HG03066 (cell line): ENCODE measurements at regions not wholly inside any gene's neighbourhood (a gene's known extent, or its start where the extent isn't known, plus 50 kb on each side); places are given as distances from the start of the nearest gene placed in this dataset.

ENCODE experiments used
- ATAC-seq: cut with Tn5 transposase; IDR thresholded peaks from one replicate; pipeline ENCODE4 v1.9.1; 2021; ENCODE audit warnings: low read depth; ENCODE audit not compliant: unreplicated experiment

DNA sequence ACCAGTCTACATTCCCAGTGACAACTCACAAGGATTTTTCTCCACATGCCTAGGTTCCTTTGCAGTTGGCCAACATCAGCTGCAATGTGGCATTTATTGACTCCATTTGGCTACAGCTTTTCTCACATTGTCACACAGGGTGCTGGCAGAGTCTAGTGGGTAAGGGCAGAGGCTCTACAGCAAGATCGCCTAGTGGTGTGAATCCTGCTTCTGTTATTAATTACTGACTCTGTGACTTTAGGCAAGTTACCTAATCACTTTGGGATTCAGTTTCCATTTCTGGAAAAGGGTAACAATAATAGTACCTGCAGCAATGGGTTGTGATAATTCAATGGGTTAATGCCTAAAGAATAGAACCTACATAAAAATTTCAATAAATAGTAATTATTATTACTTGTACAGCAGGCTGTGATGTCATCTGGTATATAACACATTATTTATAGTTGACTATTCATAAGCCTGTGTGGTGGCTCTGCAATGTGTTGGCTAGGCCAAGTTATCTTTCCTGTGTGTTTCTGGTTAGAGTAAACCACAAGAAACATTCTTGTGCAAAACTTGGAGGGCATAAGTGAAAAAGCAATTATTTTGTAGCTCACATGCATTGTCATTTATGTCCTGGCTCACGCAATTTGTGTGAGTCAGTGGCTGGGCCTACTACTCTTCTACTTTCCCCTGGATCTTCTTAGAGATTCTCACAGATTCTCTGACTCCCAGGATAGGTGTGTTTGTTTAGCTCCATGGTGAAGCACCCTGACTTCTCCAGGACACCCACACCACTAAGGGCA is 59.5 kb downstream of the PTGS2 start:
- ATAC-seq: peak; percentile 37

DNA sequence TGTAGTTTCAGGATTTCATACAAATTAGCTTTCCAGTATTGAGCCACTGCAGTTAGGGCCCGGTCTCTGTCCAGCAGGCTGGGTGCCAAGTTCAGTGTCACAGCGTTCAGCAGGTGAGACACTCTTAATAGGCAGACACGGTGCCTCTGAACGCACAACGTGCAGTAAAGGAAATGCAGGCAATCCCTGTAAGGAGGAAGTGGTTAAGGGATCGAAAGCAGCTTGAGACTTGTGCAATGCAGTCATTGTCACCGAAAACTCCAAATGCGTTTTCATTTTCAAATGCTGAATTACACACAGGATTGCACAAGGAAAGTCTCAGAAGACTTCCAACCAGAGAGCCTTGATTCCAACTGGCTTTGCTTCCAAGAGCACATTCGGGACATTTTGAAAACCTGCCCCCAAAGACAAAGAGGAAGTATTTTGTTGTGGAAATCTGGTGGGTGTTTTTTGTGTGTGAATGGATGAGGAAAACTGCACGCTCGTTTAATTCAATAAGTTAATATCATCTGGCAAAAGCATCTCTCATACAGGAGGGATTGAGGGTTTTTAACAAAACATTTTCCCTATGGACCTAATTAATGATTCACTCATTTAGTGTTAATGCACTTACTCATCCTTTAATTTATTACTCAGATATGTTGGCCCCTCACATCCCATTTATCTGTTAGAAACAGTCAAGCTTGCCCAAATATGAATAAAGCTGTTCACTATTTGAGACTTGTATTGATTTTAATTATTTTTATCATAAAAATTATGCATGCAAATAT is 61.6 kb downstream of the PTGS2 start:
- ATAC-seq: peak; percentile 97

DNA sequence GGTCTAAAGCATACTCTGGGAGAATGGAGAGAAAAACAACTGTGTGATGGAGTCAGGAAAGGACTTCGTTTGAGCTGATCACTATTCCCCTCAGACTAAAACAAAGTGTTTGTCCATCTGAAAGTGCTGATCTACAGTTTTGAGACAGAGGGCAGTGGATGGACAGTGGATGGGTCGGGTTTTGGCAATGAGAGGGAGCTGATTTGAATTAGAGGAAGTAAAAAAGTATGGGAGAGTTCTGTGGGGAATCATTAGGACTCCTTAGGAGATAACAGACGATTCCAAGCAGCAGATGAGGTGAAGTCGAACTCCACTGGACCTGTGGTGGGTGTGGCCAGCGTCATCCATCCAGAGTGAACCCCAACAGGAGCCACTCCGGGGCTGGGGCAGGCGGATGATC is 62.3 kb downstream of the PTGS2 start:
- ATAC-seq: peak; percentile 2

DNA sequence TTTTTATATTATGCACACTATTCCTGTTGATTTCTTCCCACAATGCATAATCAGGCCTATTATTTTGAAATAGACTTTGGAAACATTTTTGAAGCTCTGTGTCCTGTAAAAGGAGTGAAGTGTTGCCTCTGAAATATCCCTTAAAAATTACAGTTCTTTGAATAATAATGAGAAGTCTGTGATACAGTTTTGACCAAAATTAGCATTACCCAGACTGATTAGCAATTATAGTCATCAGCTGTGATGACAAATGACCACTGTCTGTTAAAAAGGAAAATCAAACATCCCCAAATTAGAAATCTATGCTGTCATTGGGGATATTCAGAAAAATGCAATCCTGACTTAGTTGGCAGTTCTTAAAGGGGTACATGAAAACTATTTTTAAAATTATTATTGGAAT is 63.7 kb downstream of the PTGS2 start:
- ATAC-seq: no peak

DNA sequence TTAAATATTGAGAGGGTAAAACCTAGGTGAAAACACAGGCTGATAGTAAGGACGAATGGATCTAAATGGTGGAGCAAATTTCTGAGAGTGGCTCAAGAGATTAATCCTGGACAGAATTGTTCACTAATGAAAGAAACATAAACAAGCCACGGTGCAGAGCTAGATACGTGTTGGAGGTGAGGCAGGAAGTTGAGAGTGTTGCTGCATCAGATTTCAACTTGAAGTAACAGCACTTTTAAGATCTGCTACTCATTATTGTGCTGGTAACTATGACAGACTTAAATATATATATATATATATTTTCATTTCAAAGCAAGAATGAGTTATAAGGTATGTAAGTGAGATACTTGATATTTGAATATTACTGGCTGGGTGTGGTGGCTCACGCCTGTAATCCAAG is 64.9 kb downstream of the PTGS2 start:
- ATAC-seq: no peak

DNA sequence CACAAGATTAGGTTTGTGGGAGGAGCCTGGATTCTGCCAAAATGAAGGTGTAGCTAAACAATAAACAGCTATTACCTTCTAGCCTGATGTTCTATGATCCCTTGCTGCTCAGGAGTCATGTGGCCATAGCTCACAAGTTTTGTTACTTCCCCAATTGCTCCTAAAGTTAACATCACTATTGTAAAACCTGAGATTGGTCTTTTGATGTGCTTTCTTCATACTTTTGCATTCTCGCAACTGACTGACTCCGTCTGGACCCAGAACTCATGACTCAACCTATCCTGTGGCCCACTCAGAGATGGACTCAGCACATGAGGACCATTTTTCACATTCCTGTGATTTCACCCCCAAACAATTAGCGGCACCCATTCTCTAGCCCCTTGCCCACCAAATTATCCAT is 69.1 kb downstream of the PTGS2 start:
- no peak for ATAC-seq

DNA sequence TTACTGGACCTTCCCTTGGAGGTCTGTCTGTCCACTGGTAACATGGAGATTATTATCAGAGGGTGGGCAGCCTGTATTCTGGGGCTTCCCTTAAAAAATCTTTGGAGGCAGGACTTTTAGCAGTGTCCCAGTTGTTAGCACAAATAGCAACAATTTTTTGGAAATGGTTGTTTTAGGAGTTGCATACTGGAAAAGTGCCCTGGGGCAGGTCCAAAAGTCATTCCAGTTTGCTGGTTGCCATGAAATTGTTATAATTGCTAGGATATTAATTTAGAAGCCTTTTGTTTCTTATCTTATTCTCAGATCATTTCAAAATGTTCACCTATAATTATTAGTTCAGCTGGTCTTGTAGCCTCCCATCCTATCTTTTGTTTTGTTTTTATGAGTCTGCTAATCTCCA is 71.0 kb downstream of the PTGS2 start:
- ATAC-seq: no peak

DNA sequence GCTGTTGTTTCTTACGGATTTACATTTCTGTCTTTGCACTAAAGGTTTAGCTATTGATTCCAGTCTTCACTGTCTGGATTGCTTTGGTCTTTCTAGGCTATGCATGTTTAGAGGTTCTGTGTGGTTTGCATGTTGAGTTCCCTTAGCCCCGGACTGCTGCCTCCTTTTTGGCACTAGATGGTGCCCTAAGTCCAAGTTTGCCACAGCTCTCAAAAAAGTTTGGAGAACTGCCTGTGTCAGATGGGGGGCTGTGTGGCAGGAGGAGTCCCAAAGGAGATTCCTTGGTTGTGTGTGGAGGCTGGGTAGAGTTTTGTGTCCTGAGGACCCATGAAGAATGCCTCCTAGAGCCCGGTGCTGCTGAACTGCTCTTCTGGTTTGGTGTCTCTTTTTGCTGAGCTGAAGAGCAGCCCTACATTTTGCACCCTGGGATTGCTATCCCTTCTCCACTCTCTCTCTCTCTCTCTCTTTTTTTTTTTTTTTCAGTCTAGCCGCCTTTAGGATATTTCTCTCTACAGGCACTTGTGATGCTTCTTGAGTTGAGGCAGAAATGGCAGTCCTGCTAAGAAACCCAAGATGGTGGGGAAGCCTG is 74.4 kb downstream of the PTGS2 start:
- ATAC-seq: peak; percentile 77

DNA sequence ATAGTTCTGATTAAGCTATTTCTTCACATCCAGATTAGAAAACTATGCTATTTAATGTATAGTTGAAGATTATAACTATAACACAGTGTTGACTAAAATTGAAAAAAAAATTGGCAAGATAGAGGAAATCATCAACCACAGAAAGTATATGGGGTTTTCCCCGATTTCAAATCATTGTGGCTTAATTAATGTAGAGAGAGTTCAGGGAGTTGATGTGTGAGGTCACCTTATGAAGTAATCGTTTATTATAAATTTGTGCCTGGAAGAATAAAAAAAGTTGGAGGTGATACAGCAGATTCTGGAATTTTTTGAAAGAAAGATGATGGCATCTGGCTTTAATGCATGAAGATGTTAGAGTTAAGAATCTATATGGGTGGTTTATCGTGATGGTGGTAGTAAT is 84.3 kb downstream of the PTGS2 start:
- ATAC-seq: no peak

DNA sequence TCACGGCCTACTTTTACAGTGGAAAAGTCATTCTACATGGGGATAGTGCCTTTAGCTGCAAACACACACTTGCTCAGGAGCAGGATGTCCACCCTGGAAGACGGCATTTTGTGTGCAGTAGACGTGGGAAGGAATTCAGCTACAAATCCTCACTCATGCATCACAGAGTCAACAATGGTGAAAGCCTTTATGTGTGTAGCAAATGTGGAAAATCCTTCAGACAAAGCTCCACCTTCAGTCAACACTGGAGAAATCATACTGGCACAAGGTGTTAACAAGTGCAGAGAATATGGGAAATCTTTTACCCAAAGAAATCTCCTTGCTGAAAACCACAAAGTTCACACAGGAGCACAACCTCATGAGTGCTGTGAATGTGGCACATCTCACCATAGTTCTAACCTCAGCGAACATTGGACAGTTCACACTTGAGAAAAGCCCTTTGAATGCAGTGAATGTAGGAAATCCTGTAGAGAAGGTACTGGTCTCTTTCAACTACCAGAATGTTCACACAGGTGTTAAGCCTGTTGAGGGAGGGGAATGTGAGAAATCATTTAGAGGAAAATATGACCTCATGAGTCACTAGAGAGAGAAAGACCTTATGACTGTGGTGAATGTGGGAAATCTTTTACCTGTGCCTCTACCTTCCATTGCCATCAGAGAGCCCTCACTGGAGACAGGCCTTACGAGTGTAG is 101.8 kb downstream of the PTGS2 start:
- ATAC-seq: no peak

DNA sequence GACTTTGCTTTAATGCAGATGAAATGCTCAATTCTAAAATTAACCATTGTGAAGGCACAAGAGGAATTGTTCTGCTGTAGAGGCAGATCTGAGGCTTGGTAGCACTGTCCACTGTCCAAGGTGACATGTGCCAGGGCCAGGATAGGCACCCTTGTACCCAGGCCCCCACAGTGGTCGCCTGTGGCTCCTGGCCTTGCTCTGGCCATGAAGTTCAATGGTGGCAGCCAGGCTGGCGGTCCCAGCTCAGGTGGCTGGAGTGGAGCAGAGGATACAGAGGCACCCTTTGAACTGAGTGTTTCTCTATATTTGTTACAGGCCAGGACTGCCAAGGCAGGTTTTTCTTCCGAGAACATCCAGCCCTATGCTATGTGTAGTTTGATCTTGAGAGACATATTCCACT is 102.6 kb downstream of the PTGS2 start:
- no peak for ATAC-seq

DNA sequence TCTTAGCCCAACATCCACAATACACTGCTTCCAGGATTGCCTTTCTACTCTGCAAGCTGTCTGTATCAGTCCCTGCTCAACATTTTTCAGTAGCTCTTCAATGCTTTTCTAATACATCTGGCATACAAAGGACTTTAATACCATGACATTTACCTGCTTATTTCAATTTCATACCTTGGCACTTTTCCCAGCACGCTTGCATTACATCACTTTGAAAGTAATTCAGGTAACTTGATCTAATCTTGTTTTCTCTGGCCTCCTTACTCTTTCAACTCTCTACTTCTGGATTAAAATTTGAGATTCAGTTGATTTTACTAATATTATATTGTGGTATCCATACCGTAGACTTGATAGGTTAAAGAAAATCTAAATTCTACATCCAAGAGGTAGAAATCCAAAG is 103.0 kb downstream of the PTGS2 start:
- no peak for ATAC-seq

DNA sequence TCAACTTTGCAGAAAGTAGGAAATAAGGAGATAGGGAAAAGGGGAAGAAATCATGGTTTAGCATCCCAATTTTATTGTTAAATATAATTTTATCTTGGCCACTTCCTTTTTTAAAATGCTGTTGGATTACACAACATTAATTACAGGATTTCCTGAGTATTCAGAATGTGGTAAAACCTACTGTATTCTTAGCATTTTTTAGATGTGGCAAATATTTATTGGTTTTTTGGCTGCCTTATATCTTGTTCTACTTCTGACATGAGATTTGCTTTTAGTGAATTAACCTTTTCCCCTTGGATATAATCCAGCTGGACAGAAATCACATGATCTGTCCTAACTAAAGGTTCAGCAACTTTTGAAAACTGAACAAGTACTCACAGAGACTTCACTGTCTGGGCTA is 104.9 kb downstream of the PTGS2 start:
- ATAC-seq: no peak

DNA sequence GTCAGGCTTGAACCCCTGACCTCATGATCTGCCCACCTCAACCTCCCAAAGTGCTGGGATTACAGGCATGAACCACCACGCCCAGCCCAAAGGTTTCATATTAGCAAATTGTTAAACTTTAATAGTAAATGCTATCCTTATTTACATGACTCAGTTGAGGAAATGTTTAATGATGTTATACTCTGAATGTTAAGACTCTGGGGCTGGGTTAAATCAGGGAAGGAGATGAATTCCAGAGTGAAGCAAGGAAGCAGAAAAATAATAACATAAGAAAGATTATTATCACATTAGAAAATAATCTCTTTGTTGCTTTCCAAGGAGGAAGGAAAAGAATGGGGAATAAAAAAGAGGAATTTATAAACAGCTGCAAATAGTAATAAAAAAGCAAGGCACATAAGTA is 105.3 kb downstream of the PTGS2 start:
- no peak for ATAC-seq

DNA sequence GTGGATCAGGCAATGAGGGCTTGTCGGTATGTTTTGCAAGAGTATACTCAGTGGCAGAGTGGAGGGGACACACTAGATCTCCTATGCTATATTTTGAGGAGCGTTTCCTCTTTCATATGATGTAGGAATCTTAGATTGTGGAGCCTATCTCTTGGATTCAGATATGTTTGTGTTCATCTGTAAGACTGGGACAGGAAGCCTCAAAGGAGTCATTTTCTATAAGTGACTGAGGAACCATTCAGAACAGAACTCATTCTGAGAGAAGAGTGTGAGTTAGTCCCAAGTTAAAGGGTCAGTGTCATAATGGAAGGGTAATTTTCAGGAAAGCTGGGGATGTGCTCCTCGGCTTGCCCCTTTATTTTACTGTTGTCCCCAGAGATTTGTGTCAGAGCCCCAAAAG is 107.7 kb downstream of the PTGS2 start:
- ATAC-seq: no peak

DNA sequence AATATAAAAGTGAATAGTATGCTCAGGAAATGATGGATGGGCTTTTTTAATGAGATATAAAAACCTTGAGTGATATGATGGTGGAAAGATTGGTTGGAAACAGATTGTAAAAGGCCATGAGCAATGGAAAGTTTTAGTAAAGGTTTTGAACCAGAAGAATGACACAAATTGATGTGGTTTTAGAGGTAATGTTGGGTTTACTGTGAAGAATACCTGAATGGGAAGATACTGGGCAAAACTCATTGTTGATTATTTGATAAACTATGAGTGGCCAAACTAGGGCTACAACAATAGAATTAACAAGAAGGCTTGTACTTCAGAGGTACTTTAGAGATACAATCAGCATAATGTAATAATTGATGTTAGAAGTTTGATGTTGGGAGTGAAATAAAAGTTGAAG is 108.5 kb downstream of the PTGS2 start:
- no peak for ATAC-seq

DNA sequence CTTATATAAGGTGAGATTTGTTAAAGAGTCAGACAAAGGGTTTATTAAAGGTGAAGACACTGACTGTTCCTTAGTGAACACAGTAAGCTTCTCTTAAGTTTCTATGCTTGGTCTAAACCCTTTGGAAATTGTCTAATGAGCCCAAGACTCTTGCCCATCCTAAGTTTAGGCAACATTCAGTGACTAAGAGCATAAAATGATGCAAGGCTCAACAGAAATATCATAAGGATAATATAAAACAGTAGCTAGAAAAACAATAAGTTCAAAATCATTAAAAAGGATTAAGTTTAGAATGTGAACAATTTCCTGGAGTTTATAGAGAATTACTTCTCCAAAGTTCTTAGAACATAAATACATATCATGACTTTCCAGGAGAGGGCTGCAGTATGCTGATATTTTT is 108.9 kb upstream of the PDC start:
- ATAC-seq: no peak

DNA sequence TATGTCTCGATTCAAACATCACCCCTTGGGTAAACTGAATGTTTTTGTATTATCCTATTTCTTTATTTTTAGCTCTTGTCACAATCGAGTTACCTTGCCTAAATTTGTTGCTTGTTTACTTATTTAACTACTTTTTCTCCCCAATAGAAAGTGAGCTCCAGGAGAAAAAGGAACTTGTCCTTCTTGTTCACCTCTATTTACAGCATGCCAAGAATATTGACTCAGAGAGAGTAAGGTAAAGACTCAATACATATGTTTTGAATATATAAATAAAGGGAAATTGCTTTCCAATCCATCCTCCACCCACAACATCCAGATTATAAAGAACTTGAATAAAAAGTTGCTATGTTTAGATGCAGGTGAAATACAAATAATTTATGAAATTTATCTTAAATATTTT is 107.3 kb upstream of the PDC start:
- ATAC-seq: no peak

DNA sequence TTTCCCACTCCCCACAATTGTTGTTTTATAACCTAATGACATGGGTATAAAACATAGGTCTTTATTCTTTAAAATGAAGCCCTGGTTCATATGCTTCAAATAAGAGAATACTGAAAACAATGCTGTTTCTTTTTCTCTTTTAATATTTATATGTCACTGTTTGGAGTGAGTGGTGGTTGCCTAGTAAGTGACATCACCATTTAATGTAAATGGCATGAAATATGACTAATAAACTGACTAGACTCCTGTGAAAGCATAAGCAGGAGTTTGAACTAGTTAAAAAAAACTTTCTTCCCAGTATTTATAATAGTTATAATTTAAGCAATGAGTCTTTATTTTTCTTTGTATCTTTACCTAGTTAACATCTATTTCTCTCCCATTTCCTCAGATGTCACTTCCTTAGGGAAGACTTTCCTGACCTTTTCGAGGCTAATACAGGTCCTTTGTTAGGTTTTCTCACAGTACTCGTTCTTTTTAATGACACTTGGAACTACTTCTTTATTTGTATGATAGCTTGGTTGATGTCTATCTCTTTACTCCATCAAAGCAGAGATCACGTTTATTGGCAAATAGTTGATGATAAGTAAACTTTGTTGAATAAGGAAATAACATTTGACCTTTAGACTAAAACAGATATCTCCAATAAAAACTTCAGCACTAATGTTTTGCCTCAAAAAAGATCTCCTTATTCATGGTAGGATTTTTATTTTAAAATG is 105.4 kb upstream of the PDC start:
- ATAC-seq: no peak

DNA sequence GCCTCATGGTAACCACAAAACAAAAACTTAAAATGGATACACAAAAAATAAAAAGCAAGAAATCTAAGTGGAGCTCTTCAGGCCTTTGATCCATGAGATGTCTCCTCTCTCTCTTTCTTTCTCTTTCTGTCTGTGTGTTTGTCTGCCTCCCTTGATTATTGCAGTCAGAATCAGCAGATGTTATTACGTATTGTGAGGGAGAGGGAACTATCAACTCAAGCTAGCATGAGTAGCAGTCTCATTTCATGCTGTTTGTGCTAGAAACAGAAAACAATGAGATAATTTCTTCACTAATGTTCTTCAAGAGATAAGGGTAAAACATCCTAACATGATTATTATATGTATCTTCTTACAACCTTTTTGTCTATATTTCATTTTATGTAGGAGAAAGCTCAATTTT is 103.7 kb upstream of the PDC start:
- no peak for ATAC-seq
